Activated CD8-positive, alpha-beta T cell treated with anti-CD3 and anti-CD28 coated beads, Interleukin-2, amount 10 ng/mL, durations not matched to agents 7 days and 5 days (primary cell): ENCODE measurements at regions not wholly inside any gene's neighbourhood (a gene's known extent, or its start where the extent isn't known, plus 50 kb on each side); places are given as distances from the start of the nearest gene placed in this dataset.
"Not testable (repeated sequence)": the region's sequence is repeated elsewhere in the genome, so short reads cannot be mapped to it uniquely, and the experiment has no call there.

Experiments used
- ATAC-seq: fragments of 150-1000 bp; cut with Tn5 transposase; one replicate; pipeline ENCODE4 v1.10.0; 2021; ENCODE audit warnings: moderate library complexity
- CTCF ChIA-PET: fragments of 350-600 bp; sonication (Branson Sonifier 250); formaldehyde crosslinking; loops from one replicate; lab custom pipeline; 2021; ENCODE audit warnings: antibody characterized with exemption; lab: Charles Lee
- POLR2A ChIA-PET: fragments of 350-600 bp; sonication (Branson Sonifier 250); formaldehyde crosslinking; loops from one replicate; lab custom pipeline; 2021; ENCODE audit warnings: antibody characterized with exemption; lab: Charles Lee
- DNase-seq: peaks from one replicate; pipeline ENCODE4 v3.0.0-alpha.2; 2020
- H3K27ac Mint-ChIP-seq: one replicate; pipeline ENCODE4 v1.8.0; 2021; ENCODE audit warnings: mild to moderate bottlenecking, mixed read lengths
- H3K27me3 Mint-ChIP-seq: one replicate; pipeline ENCODE4 v1.8.0; 2021; ENCODE audit warnings: low read depth, mixed read lengths
- H3K36me3 Mint-ChIP-seq: one replicate; pipeline ENCODE4 v1.8.0; 2021; ENCODE audit warnings: low read depth, mixed read lengths
- H3K4me1 Mint-ChIP-seq: one replicate; pipeline ENCODE4 v1.8.0; 2021; ENCODE audit warnings: low read depth, mixed read lengths
- H3K4me3 Mint-ChIP-seq: one replicate; pipeline ENCODE4 v1.8.0; 2021; ENCODE audit warnings: mild to moderate bottlenecking, mixed read lengths
- H3K9me3 Mint-ChIP-seq: one replicate; pipeline ENCODE4 v1.8.0; 2022; ENCODE audit warnings: mixed read lengths; ENCODE audit not compliant: insufficient read depth

DNA sequence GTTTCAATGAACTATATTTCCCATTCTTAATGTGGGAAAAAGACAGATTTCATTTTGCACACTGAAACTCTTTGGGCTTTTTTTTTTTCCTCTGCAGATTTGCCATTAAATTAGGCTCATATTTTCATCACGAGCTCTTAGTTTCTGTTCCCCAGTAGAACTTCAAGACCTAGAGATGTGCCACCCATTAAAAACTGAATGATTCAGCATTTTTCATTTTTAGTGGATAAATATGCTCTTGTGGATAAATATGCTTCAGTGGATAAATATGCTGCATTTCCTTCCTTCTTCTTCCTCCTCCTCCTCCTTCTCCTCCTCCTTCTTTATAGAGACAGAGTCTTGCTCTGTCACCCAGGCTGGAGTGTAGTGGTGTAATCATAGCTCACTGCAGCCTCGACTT, 322.4 kb upstream of the PRKX start:
- Mint-ChIP-seq H3K9me3 (no peaks in the 10 kb centered on the region), H3K27me3 (no peaks in the 10 kb centered on the region), H3K4me1 (no peaks in the 10 kb centered on the region), H3K4me3 (no peak overlapping the region), H3K27ac (no peak overlapping the region), H3K36me3 (no peaks in the 10 kb centered on the region)
- ChIA-PET POLR2A (no interaction called here), CTCF (no interaction called here)
- no peak for DNase-seq
- ATAC-seq = no peak

DNA sequence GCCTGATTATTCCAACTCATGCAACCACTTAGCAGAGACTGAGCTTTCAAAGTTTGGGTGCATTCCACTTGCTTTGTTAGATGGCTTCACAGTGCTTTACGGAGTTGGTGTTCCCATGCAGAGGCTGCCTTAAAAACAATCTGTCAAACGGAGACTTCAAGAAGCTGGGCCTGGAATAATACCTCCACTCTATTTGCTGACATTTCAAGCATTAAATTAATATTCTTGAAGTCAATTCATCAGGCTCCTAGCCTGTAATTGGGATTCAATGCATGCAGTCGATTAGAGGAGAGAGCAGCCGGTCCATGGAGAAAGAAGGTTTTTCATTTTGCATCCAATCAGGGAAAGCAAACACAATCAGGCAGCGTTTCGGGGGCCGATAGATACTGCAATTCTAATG, 314.7 kb upstream of the PRKX start:
- no peaks in the 10 kb centered on the region for H3K36me3 Mint-ChIP-seq
- DNase-seq (no peak), ATAC-seq (no peak)
- no peaks in the 10 kb centered on the region for H3K4me1 Mint-ChIP-seq
- no peak overlapping the region for H3K4me3 Mint-ChIP-seq
- no peaks in the 10 kb centered on the region for H3K9me3 Mint-ChIP-seq
- H3K27me3 Mint-ChIP-seq = no peaks in the 10 kb centered on the region
- POLR2A ChIA-PET = no interaction called here
- no peak overlapping the region for H3K27ac Mint-ChIP-seq
- CTCF ChIA-PET = no interaction called here

DNA sequence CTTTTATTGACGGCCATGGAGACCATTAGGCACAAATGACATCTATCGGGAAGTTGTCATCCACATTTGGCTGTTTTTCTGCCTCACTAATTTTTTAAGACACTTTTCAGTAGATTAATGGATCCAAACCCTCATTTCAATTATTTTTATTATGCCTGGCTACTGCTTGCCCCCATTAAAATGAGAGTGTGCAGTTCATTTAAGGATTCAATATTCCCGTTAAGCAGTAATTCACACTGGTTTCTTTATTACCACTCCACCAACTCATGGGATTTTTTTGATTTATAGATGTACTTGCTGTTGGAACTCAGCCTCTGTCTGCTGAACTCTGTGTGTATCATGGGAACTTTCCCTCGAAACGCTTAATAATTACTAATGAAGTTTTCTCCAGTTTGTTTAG, 291.8 kb upstream of the PRKX start:
- H3K4me1 Mint-ChIP-seq = no peaks in the 10 kb centered on the region
- ATAC-seq = no peak
- POLR2A ChIA-PET = no interaction called here
- CTCF ChIA-PET = no interaction called here
- no peak overlapping the region for H3K4me3 Mint-ChIP-seq
- no peak overlapping the region for H3K27ac Mint-ChIP-seq
- H3K9me3 Mint-ChIP-seq = no peaks in the 10 kb centered on the region
- no peaks in the 10 kb centered on the region for H3K27me3 Mint-ChIP-seq
- H3K36me3 Mint-ChIP-seq = no peaks in the 10 kb centered on the region
- no peak for DNase-seq

DNA sequence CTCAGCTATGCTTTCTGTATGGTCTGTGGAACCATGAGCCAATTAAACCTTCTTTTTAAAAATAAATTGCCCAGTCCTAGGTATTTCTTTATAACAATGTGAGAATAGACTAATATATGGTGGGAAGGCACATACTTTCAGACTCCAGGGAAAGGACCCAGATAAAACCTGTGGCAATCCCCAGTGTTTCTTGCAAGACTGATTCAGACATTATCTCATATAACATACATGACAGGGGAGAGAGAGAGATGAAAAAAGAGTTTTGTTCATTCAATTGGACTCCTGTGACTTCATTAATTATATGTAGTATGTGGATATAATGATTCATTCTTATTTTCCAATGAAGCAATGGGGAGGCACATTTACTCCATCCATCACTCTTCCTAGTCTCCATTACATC, 291.4 kb upstream of the PRKX start:
- DNase-seq (no peak), ATAC-seq (no peak)
- Mint-ChIP-seq H3K36me3 (no peaks in the 10 kb centered on the region), H3K27me3 (no peaks in the 10 kb centered on the region), H3K27ac (no peak overlapping the region), H3K9me3 (no peaks in the 10 kb centered on the region), H3K4me3 (no peak overlapping the region), H3K4me1 (no peaks in the 10 kb centered on the region)
- CTCF ChIA-PET = no interaction called here
- POLR2A ChIA-PET = no interaction called here

DNA sequence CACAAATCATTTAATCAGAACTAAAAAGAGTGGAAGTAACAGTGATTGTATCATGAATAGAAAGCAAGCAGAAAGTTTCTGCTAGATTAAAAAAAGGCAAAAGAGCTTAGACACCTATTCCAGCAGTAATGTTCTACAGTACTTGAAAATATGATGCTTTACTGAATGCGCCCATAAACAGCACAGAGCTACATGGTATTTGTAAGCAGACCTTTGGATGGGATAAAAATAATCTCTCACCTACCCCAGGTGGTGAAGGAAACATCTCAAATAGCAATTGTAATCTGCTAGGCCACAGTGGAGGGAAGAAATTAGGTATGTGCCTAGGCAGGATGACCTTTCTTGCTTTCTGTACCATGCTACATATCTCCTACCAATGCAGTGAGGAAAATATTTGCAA, 280.9 kb upstream of the PRKX start:
- Mint-ChIP-seq H3K4me3 (no peak overlapping the region), H3K4me1 (no peaks in the 10 kb centered on the region), H3K36me3 (no peaks in the 10 kb centered on the region), H3K27me3 (no peaks in the 10 kb centered on the region), H3K27ac (no peak overlapping the region), H3K9me3 (no peaks in the 10 kb centered on the region)
- DNase-seq = no peak
- no peak for ATAC-seq
- POLR2A ChIA-PET = no interaction called here
- CTCF ChIA-PET = no interaction called here

DNA sequence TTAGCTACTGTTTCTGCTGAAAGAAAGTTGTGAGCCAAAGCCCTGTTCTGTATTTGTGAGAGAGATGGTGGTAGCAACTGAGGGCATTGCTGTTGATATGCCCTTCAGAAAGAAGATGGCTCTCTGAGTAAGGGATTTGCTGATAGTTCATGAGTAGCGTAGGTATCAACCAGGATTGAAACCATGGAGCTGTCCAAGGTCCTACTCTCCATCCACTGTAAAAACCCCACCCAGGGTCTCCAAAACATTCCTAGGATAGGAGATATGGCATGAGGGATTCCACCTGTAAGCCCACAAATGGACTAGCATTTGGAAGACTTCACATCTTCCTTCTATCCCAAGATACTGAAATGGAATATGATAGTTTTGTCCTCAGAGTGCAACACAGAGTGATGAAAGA, 277.1 kb upstream of the PRKX start:
- ChIA-PET POLR2A (no interaction called here), CTCF (no interaction called here)
- Mint-ChIP-seq H3K4me1 (no peaks in the 10 kb centered on the region), H3K36me3 (no peaks in the 10 kb centered on the region), H3K27me3 (no peaks in the 10 kb centered on the region), H3K9me3 (no peaks in the 10 kb centered on the region), H3K4me3 (no peak overlapping the region), H3K27ac (no peak overlapping the region)
- no peak for DNase-seq
- ATAC-seq = no peak

DNA sequence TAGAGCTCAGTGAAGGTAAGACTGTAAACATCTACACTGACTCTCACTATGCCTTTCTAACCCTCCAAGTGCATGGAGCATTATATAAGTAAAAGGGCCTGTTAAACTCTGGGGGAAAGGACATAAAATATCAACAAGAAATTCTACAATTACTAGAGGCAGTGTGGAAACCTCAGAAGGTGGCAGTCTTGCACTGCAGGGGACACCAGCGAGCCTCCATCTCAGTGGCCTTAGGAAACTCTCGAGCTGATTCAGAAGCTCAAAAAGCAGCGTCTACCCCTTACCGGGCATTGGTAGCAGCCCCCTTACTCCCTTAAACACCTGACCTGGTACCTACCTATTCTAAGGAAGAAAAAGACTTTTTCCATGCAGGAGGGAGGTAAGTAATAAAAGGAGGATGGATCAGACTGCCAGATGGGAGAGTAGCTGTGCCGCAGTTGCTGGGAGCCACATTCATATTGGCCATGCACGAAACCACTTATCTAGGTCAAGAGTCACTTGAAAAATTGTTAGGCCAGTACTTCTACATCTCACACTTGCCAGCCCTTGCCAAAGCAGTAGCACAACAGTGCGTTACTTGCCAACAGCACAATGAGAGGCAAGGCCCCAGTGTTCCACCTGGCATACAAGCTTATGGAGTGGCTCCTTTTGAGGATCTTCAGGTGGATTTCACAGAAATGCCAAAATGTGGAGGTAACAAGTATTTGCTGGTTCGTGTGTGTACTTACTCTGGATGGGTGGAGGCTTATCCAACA, 258.8 kb upstream of the PRKX start:
- H3K4me1 Mint-ChIP-seq, H3K36me3 Mint-ChIP-seq, H3K9me3 Mint-ChIP-seq, POLR2A ChIA-PET, DNase-seq, H3K27me3 Mint-ChIP-seq, H3K4me3 Mint-ChIP-seq, H3K27ac Mint-ChIP-seq, ATAC-seq: not testable (repeated sequence)
- CTCF ChIA-PET = interaction anchor here (0.6 kb wide), 1 partner anchor 10 kb away, joined by 3 read pairs; no protein-coding TSS in a partner anchor

DNA sequence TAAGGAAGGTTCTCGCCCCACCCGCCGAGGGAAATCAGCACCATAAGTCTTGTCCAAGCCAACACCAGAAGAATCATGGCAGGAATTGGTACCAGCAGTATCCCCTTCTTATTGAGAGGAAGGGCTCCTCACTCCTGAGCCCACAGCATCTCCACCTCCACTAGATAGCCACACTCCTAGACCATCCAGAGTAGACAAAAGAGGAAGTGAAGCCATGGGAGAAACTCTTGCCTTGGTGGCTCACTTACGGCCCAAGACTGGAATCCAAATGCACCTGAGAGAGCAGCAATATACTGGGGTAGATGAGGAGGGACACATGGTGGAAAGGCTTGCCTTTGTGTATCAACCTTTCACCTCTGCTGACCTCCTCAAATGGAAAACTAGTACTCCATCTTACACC, 255.3 kb upstream of the PRKX start:
- CTCF ChIA-PET = no interaction called here
- H3K27ac Mint-ChIP-seq = no peak overlapping the region
- no peak for ATAC-seq
- POLR2A ChIA-PET = no interaction called here
- no peaks in the 10 kb centered on the region for H3K27me3 Mint-ChIP-seq
- DNase-seq = no peak
- no peaks in the 10 kb centered on the region for H3K4me1 Mint-ChIP-seq
- no peaks in the 10 kb centered on the region for H3K36me3 Mint-ChIP-seq
- no peaks in the 10 kb centered on the region for H3K9me3 Mint-ChIP-seq
- no peak overlapping the region for H3K4me3 Mint-ChIP-seq

DNA sequence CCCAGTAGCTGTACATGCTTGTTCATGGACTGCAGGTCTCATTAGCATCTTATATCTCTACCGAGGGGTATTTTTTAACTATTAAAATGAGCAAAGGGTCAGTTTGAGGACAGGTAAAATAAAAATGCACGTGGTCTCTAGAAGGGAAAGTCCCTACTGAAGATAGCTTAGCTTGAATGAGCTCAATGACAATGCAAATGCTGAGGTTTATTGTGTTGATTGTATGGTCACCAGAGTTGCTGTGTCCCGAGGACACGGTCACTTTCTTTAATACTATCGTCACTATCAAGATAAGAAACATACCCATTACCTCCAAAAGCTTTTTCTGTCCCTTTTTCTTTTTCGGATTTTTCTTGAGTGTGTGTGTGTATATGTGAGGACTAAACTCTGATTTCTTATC, 250.5 kb upstream of the PRKX start:
- DNase-seq (no peak), ATAC-seq (no peak)
- Mint-ChIP-seq H3K27me3 (peaks cover 4% of the 10 kb centered on the region), H3K9me3 (no peaks in the 10 kb centered on the region), H3K4me3 (no peak overlapping the region), H3K36me3 (no peaks in the 10 kb centered on the region), H3K4me1 (no peaks in the 10 kb centered on the region), H3K27ac (no peak overlapping the region)
- CTCF ChIA-PET = no interaction called here
- POLR2A ChIA-PET = no interaction called here

DNA sequence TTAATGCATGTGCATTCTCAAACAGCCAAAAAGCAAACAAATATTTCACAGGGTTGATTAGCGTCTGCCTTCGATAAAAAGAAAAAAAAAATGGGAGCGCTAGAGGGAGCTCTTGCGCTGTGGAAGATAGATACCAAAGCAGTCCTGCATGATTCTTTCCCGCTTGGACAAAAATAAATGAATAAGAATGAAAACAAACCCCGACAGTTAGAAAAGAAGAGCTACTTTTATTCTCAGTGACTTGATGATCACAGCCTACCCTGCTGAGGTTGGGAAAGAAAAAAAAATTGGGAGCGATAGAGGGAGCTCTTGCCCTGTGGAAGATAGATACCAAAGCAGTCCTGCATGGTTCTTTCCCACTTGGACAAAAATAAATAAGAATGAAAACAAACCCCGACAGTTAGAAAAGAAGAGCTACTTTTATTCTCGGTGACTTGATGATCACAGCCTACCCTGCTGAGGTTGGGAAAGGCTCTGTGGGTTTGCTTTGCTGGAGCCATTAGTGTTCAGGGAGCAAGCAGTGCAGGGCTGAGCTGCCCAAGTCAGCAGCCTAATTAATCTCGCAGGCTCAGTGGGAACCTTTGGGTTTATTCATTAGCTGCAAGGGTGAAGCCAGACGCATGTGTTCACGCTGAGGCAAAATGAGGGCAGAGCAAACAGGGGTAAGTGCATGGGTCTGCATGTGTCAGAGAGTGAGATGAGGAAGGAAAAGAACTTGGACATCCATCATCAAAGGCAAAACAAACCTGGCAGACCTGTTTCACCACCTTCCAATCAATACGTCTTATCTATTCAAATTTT, 249.3 kb upstream of the PRKX start:
- Mint-ChIP-seq H3K9me3 (no peaks in the 10 kb centered on the region), H3K27ac (no peak overlapping the region), H3K4me3 (no peak overlapping the region), H3K36me3 (no peaks in the 10 kb centered on the region), H3K27me3 (peaks cover 4% of the 10 kb centered on the region), H3K4me1 (no peaks in the 10 kb centered on the region)
- CTCF ChIA-PET = interaction anchor here (0.7 to 1.4 kb wide), 4 partner anchors 10 to 842 kb away, joined by 3 read pairs; no protein-coding TSS in a partner anchor
- DNase-seq (no peak), ATAC-seq (no peak)
- POLR2A ChIA-PET = no interaction called here

DNA sequence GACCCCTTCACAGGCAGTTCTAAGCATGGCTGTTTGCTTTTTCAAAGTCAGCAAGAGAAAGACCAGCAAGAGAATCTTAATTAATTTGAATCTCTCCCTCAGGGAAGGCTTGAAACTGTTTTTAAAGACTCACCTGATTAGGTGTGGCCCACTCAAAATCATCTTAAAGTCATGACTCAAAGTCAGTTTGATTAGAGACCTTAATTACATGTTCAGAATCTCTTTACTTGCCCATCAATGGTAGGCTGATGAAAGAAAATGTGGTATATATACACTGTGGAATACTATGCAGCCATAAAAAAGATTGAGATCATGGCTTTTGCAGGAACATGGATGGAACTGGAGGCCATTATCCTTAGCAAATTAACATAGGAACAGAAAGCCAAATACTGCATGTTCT, 247.5 kb upstream of the PRKX start:
- peaks cover 4% of the 10 kb centered on the region for H3K27me3 Mint-ChIP-seq
- H3K27ac Mint-ChIP-seq = no peak overlapping the region
- H3K4me3 Mint-ChIP-seq = no peak overlapping the region
- no peak for DNase-seq
- CTCF ChIA-PET = no interaction called here
- no peaks in the 10 kb centered on the region for H3K36me3 Mint-ChIP-seq
- no peaks in the 10 kb centered on the region for H3K9me3 Mint-ChIP-seq
- H3K4me1 Mint-ChIP-seq = no peaks in the 10 kb centered on the region
- no peak for ATAC-seq
- POLR2A ChIA-PET = no interaction called here

DNA sequence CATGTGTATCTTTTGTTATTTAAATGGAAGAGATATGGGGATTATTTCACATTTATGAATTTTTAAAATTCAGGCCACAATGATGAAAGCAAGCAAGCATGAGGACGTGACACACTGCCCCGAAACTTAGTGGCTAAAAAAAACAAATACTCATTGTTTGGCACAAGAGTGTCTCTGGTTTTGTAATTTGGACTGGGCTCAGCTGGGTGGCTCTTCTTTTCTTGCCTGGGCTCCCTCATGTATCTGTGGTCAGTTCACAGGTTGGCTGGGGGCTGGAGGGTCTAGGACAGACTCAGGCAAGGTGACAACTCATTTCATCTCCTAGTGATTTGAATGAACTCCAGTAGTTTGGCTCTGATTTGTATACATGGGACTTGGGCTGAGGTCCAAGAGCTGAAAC, 238.4 kb upstream of the PRKX start:
- ChIA-PET CTCF (no interaction called here), POLR2A (no interaction called here)
- Mint-ChIP-seq H3K4me3 (no peak overlapping the region), H3K9me3 (no peaks in the 10 kb centered on the region), H3K27me3 (no peaks in the 10 kb centered on the region), H3K27ac (no peak overlapping the region), H3K4me1 (no peaks in the 10 kb centered on the region), H3K36me3 (no peaks in the 10 kb centered on the region)
- DNase-seq = no peak
- no peak for ATAC-seq
